ENCODE measurements at regions not wholly inside any gene's neighbourhood (a gene's known extent, or its start where the extent isn't known, plus 50 kb on each side); places are given as distances from the start of the nearest gene placed in this dataset.

- Histone ChIP-seq H3K27ac (ENCODE audit: low read depth in 1 of 3, low read length in 2 of 3) (peak overlapping the region in 1 of 3 donors; percentile 40), H3K4me3 (ENCODE audit: low read depth in 1 of 3, low read length in 3 of 3) (no peak overlapping the region), H3K9me3 (ENCODE audit: control insufficient read depth in 2 of 2, insufficient read depth in 1 of 2, low read depth in 1 of 2, low read length in 1 of 2) (peaks cover 1 to 3% of the 10 kb centered on the region in 2 donors), H3K4me1 (ENCODE audit: control insufficient read depth in 3 of 3, insufficient read depth in 2 of 3, low read depth in 1 of 3, low read length in 2 of 3) (peaks cover 0 to 5% (median 0%) of the 10 kb centered on the region in 3 donors), H3K36me3 (ENCODE audit: control insufficient read depth in 3 of 3, insufficient read depth in 2 of 3, low read depth in 1 of 3, low read length in 3 of 3) (no peaks in the 10 kb centered on the region), H3K27me3 (ENCODE audit: control insufficient read depth in 3 of 3, insufficient read depth in 3 of 3, low read length in 3 of 3) (no peaks in the 10 kb centered on the region)
- FAIRE-seq = no peak
- WGBS, 3 donors = 53 to 68% (median 63%) methylated on average over 33 to 34 of the region's 34 CpGs
- peak in 1 of 2 donors; percentile 20 for DNase-seq
These were observed 170.7 kb downstream of the ERMARD start for GRCh38 chr6:169921853-169922824.

GRCh38 chr6:169921217-169921616 lies 169.8 kb downstream of the ERMARD start:
- WGBS, 3 donors = 89 to 92% (median 91%) methylated on average over 20 of the region's 20 CpGs

DNA sequence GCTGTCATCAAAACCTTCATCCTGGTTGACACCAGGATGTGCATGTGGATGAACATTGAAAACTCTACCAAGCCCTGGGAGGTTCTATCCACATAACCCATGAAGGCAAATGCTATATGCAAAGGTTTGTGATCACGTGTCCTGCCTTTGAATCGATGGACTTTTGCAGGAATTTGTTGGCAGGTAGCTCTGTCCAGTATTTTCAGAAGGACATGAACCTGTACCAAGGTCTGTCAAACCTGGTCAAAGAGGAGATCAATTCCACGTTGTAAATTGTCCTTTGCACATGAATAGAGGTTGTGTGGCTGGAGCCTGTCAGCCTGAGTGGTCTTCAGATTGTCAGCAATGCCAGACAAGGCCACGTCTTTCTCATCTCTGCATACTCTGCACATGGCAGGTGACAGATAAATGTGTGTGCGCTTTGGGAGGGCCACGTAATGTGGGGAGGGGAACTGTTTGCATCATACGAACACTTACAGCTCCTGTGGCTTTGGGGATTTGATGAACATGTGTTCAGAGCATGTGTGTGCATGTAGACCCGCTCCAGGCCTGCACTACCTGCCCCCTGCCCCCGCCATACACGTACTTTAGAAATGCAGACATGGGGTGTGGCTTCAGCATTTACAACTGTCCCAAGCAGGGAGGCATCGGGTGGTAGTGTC lies 169.1 kb downstream of the ERMARD start:
- no peak overlapping the region for H3K27ac ChIP-seq (ENCODE audit: low read depth in 1 of 3, low read length in 2 of 3)
- no peaks in the 10 kb centered on the region for H3K27me3 ChIP-seq (ENCODE audit: control insufficient read depth in 3 of 3, insufficient read depth in 3 of 3, low read length in 3 of 3)
- DNase-seq (no peak), FAIRE-seq (no peak)
- peaks cover 0 to 5% (median 0%) of the 10 kb centered on the region in 3 donors for H3K4me1 ChIP-seq (ENCODE audit: control insufficient read depth in 3 of 3, insufficient read depth in 2 of 3, low read depth in 1 of 3, low read length in 2 of 3)
- H3K9me3 ChIP-seq (ENCODE audit: control insufficient read depth in 2 of 2, insufficient read depth in 1 of 2, low read depth in 1 of 2, low read length in 1 of 2) = peaks cover 1 to 3% of the 10 kb centered on the region in 2 donors
- H3K4me3 ChIP-seq (ENCODE audit: low read depth in 1 of 3, low read length in 3 of 3) = no peak overlapping the region
- H3K36me3 ChIP-seq (ENCODE audit: control insufficient read depth in 3 of 3, insufficient read depth in 2 of 3, low read depth in 1 of 3, low read length in 3 of 3) = no peaks in the 10 kb centered on the region
- 76 to 79% (median 77%) methylated on average over 11 of the region's 11 CpGs for WGBS, 3 donors

More at GRCh38 chr6:169921217-169921616, 169.8 kb downstream of the ERMARD start:
- Histone ChIP-seq H3K27me3 (ENCODE audit: control insufficient read depth in 3 of 3, insufficient read depth in 3 of 3, low read length in 3 of 3) (no peaks in the 10 kb centered on the region), H3K9me3 (ENCODE audit: control insufficient read depth in 2 of 2, insufficient read depth in 1 of 2, low read depth in 1 of 2, low read length in 1 of 2) (peaks cover 1 to 3% of the 10 kb centered on the region in 2 donors), H3K27ac (ENCODE audit: low read depth in 1 of 3, low read length in 2 of 3) (no peak overlapping the region), H3K4me1 (ENCODE audit: control insufficient read depth in 3 of 3, insufficient read depth in 2 of 3, low read depth in 1 of 3, low read length in 2 of 3) (peaks cover 0 to 5% (median 0%) of the 10 kb centered on the region in 3 donors), H3K36me3 (ENCODE audit: control insufficient read depth in 3 of 3, insufficient read depth in 2 of 3, low read depth in 1 of 3, low read length in 3 of 3) (no peaks in the 10 kb centered on the region), H3K4me3 (ENCODE audit: low read depth in 1 of 3, low read length in 3 of 3) (no peak overlapping the region)
- DNase-seq = no peak
- FAIRE-seq = no peak

- Histone ChIP-seq H3K4me1 (ENCODE audit: control insufficient read depth in 3 of 3, insufficient read depth in 2 of 3, low read depth in 1 of 3, low read length in 2 of 3) (peaks cover 0 to 5% (median 0%) of the 10 kb centered on the region in 3 donors), H3K4me3 (ENCODE audit: low read depth in 1 of 3, low read length in 3 of 3) (no peak overlapping the region), H3K9me3 (ENCODE audit: control insufficient read depth in 2 of 2, insufficient read depth in 1 of 2, low read depth in 1 of 2, low read length in 1 of 2) (peaks cover 1 to 3% of the 10 kb centered on the region in 2 donors), H3K27me3 (ENCODE audit: control insufficient read depth in 3 of 3, insufficient read depth in 3 of 3, low read length in 3 of 3) (no peaks in the 10 kb centered on the region), H3K27ac (ENCODE audit: low read depth in 1 of 3, low read length in 2 of 3) (no peak overlapping the region), H3K36me3 (ENCODE audit: control insufficient read depth in 3 of 3, insufficient read depth in 2 of 3, low read depth in 1 of 3, low read length in 3 of 3) (no peaks in the 10 kb centered on the region)
- FAIRE-seq = no peak
- no peak for DNase-seq
- WGBS, 3 donors = 89 to 92% (median 91%) methylated on average over 26 of the region's 26 CpGs
These were observed 167.6 kb downstream of the ERMARD start for GRCh38 chr6:169918954-169919549.

DNA sequence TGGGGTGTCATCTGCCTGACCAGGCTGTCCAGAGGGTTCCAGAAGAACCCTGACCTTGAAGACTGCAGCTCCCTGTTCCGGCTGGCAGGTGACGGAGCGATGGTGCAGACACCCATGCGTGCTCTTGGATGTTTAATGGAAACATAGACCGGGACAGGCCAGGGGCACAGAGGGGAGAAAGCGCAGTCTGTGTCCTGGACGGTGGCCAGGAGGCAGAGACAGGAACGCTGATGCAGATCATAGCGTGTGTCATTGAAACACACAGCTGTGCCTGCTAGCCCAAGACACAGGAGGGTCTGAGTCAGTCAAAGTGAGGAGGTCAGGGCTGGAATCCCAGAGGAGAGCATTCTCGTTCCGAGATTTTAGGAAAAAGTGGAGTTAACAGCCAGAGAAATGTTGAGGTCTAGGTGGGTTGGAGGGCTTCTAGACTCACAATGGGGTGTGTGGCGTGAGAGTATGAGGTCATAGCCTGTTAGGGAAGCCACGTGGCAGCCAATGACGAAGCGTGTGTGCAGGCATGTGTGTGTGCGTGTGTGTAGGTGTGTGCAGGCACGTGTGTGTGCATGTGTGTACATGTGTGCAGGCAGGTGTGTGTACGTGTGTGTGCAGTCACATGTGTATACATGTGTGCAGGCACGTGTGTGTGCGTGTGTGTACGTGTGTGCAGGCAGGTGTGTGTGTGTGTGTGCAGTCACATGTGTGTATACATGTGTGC lies 167.0 kb downstream of the ERMARD start:
- no peak for FAIRE-seq
- no peak overlapping the region for H3K27ac ChIP-seq (ENCODE audit: low read depth in 1 of 3, low read length in 2 of 3)
- H3K4me3 ChIP-seq (ENCODE audit: low read depth in 1 of 3, low read length in 3 of 3) = no peak overlapping the region

DNA sequence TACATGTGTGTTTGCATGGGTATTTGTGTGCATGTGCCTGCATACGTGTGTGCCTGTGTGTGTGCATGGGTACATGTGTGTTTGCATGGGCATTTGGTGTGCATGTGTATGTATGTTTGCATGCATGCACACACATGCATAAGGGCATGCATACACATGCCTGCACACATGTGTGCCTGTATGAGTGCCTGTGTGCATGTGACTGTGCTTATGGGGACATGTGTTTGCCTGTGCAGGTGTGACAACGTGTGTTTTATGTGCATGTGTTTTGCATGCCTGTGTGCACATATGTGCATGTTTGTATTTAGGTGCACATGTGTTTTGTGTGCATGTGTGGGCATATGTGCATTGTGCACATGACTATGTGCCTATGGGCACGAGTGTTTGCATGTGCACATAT lies 165.7 kb downstream of the ERMARD start:
- Histone ChIP-seq H3K4me3 (ENCODE audit: low read depth in 1 of 3, low read length in 3 of 3) (no peak overlapping the region), H3K27ac (ENCODE audit: low read depth in 1 of 3, low read length in 2 of 3) (no peak overlapping the region), H3K36me3 (ENCODE audit: control insufficient read depth in 3 of 3, insufficient read depth in 2 of 3, low read depth in 1 of 3, low read length in 3 of 3) (no peaks in the 10 kb centered on the region), H3K4me1 (ENCODE audit: control insufficient read depth in 3 of 3, insufficient read depth in 2 of 3, low read depth in 1 of 3, low read length in 2 of 3) (peaks cover 0 to 2% (median 0%) of the 10 kb centered on the region in 3 donors), H3K27me3 (ENCODE audit: control insufficient read depth in 3 of 3, insufficient read depth in 3 of 3, low read length in 3 of 3) (no peaks in the 10 kb centered on the region), H3K9me3 (ENCODE audit: control insufficient read depth in 2 of 2, insufficient read depth in 1 of 2, low read depth in 1 of 2, low read length in 1 of 2) (peaks cover 1 to 3% of the 10 kb centered on the region in 2 donors)
- no peak for FAIRE-seq
- WGBS, 3 donors = 82 to 87% (median 86%) methylated on average over 3 of the region's 3 CpGs
- no peak for DNase-seq

More for the DNA sequence above, 167.0 kb downstream of the ERMARD start:
- DNase-seq = no peak
- Histone ChIP-seq H3K36me3 (ENCODE audit: control insufficient read depth in 3 of 3, insufficient read depth in 2 of 3, low read depth in 1 of 3, low read length in 3 of 3) (no peaks in the 10 kb centered on the region), H3K4me1 (ENCODE audit: control insufficient read depth in 3 of 3, insufficient read depth in 2 of 3, low read depth in 1 of 3, low read length in 2 of 3) (peaks cover 0 to 5% (median 0%) of the 10 kb centered on the region in 3 donors), H3K27me3 (ENCODE audit: control insufficient read depth in 3 of 3, insufficient read depth in 3 of 3, low read length in 3 of 3) (no peaks in the 10 kb centered on the region), H3K9me3 (ENCODE audit: control insufficient read depth in 2 of 2, insufficient read depth in 1 of 2, low read depth in 1 of 2, low read length in 1 of 2) (peaks cover 1 to 3% of the 10 kb centered on the region in 2 donors)
- WGBS, 3 donors = 81 to 89% (median 87%) methylated on average over 21 of the region's 21 CpGs

GRCh38 chr6:169915769-169916550 lies 164.5 kb downstream of the ERMARD start:
- WGBS, 3 donors = 78 to 84% (median 83%) methylated on average over 22 of the region's 22 CpGs
- Histone ChIP-seq H3K4me3 (ENCODE audit: low read depth in 1 of 3, low read length in 3 of 3) (no peak overlapping the region), H3K27ac (ENCODE audit: low read depth in 1 of 3, low read length in 2 of 3) (no peak overlapping the region), H3K36me3 (ENCODE audit: control insufficient read depth in 3 of 3, insufficient read depth in 2 of 3, low read depth in 1 of 3, low read length in 3 of 3) (no peaks in the 10 kb centered on the region), H3K9me3 (ENCODE audit: control insufficient read depth in 2 of 2, insufficient read depth in 1 of 2, low read depth in 1 of 2, low read length in 1 of 2) (peaks cover 1 to 3% of the 10 kb centered on the region in 2 donors), H3K4me1 (ENCODE audit: control insufficient read depth in 3 of 3, insufficient read depth in 2 of 3, low read depth in 1 of 3, low read length in 2 of 3) (no peaks in the 10 kb centered on the region), H3K27me3 (ENCODE audit: control insufficient read depth in 3 of 3, insufficient read depth in 3 of 3, low read length in 3 of 3) (no peaks in the 10 kb centered on the region)
- no peak for FAIRE-seq
- no peak for DNase-seq

Measured in small intestine (tissue), 7 donors.